Colonic mucosa (tissue), 4 donors: ENCODE measurements at regions not wholly inside any gene's neighbourhood (a gene's known extent, or its start where the extent isn't known, plus 50 kb on each side); places are given as distances from the start of the nearest gene placed in this dataset.

Source experiments
- DNase-seq: peaks from one replicate; pipeline ENCODE4 v3.0.0-alpha.2; 2020
- H3K27ac ChIP-seq: fragments of 200-600 bp; one replicate; pipeline ENCODE4 v1.8.0; 2021
- H3K27me3 ChIP-seq: fragments of 200-600 bp; one replicate; pipeline ENCODE4 v1.8.0; 2021
- H3K36me3 ChIP-seq: fragments of 200-600 bp; one replicate; pipeline ENCODE4 v1.8.0; 2021
- H3K4me1 ChIP-seq: fragments of 200-600 bp; one replicate; pipeline ENCODE4 v1.8.0; 2021; ENCODE audit warnings: mild to moderate bottlenecking
- H3K4me3 ChIP-seq: fragments of 200-600 bp; one replicate; pipeline ENCODE4 v1.8.0; 2021
- H3K9ac ChIP-seq, 2 donors: one replicate each; pipeline ENCODE4 v1.7.0; 2013; ENCODE audit warnings: control low read depth in 2 of 2, low read depth in 2 of 2, low read length in 2 of 2
- H3K9me3 ChIP-seq: fragments of 200-600 bp; one replicate; pipeline ENCODE4 v1.8.0; 2021
- CTCF ChIP-seq: fragments of 200-600 bp; IDR thresholded peaks from one replicate; pipeline ENCODE4 v1.8.0; 2022; ENCODE audit warnings: antibody characterized with exemption, mild to moderate bottlenecking
- intact Hi-C: fragments of 100-400 bp; cut with DNase I; formaldehyde crosslinking; loops from one replicate; pipeline ENCODE4 v1.14.1; 2022
- donor health status: healthy.
- donor health status: DM: no; HTN: no; CAD: no.
- donor health status: DM: no; HTN: no; CAD: no.

- intact Hi-C loops, result no loop called here
- Histone ChIP-seq H3K36me3 (no peaks in the 10 kb centered on the region), H3K4me3 (no peak overlapping the region), H3K9me3 (no peaks in the 10 kb centered on the region), H3K4me1 (no peaks in the 10 kb centered on the region), H3K27ac (no peak overlapping the region), H3K9ac (no peak overlapping the region), H3K27me3 (no peaks in the 10 kb centered on the region)
- no peak for TF ChIP-seq CTCF
- no peak for DNase-seq
These were observed 390.8 kb downstream of the NNT start for GRCh38 chr5:43993634-43994351.

- Histone ChIP-seq H3K27me3 (no peaks in the 10 kb centered on the region), H3K27ac (no peak overlapping the region), H3K4me3 (no peak overlapping the region), H3K4me1 (no peaks in the 10 kb centered on the region), H3K9me3 (no peaks in the 10 kb centered on the region), H3K9ac (no peak overlapping the region), H3K36me3 (no peaks in the 10 kb centered on the region)
- TF ChIP-seq CTCF, result no peak
- intact Hi-C loops, result no loop called here
- DNase-seq, result no peak
These were observed 382.4 kb downstream of the NNT start for GRCh38 chr5:43985411-43985810.

- intact Hi-C loops, result no loop called here
- Histone ChIP-seq H3K4me3 (no peak overlapping the region), H3K27me3 (no peaks in the 10 kb centered on the region), H3K27ac (no peak overlapping the region), H3K9me3 (no peaks in the 10 kb centered on the region), H3K4me1 (no peaks in the 10 kb centered on the region), H3K36me3 (no peaks in the 10 kb centered on the region), H3K9ac (no peak overlapping the region)
- no peak for TF ChIP-seq CTCF
- DNase-seq, result no peak
These were observed 378.6 kb downstream of the NNT start for GRCh38 chr5:43981556-43981955.

GRCh38 chr5:43973908-43974307 lies 370.9 kb downstream of the NNT start:
- no peak for TF ChIP-seq CTCF
- intact Hi-C loops, result no loop called here
- H3K36me3 ChIP-seq, result no peaks in the 10 kb centered on the region

GRCh38 chr5:43973318-43973717 lies 370.3 kb downstream of the NNT start:
- Histone ChIP-seq H3K27me3 (no peaks in the 10 kb centered on the region), H3K9me3 (no peaks in the 10 kb centered on the region), H3K4me1 (no peaks in the 10 kb centered on the region), H3K36me3 (no peaks in the 10 kb centered on the region), H3K9ac (no peak overlapping the region), H3K4me3 (no peak overlapping the region), H3K27ac (no peak overlapping the region)
- DNase-seq, result no peak
- intact Hi-C loops, result no loop called here
- TF ChIP-seq CTCF, result no peak

More at GRCh38 chr5:43973908-43974307, 370.9 kb downstream of the NNT start:
- Histone ChIP-seq H3K27ac (no peak overlapping the region), H3K9me3 (no peaks in the 10 kb centered on the region), H3K27me3 (no peaks in the 10 kb centered on the region), H3K4me3 (no peak overlapping the region), H3K9ac (no peak overlapping the region), H3K4me1 (no peaks in the 10 kb centered on the region)
- DNase-seq, result no peak
